CD14-positive monocyte (primary cell): ENCODE measurements at regions not wholly inside any gene's neighbourhood (a gene's known extent, or its start where the extent isn't known, plus 50 kb on each side); places are given as distances from the start of the nearest gene placed in this dataset.

Experiments
- DNase-seq, 3 donors: peaks; one replicate each; pipeline ENCODE4 v3.0.0-alpha.2; 2011 to 2022
- H2AFZ ChIP-seq: 2 replicates; pipeline ENCODE4 v1.6.0; 2012; ENCODE audit warnings: mild to moderate bottlenecking, low read depth, low read length, inconsistent platforms; ENCODE audit not compliant: insufficient read depth, poor library complexity, severe bottlenecking
- H3K27ac ChIP-seq, 2 donors: 1 replicate in 1 of 2; 2 replicates in 1 of 2; pipeline ENCODE4 v1.5.1; 2012 to 2013; ENCODE audit warnings: low read length in 2 of 2, control low read depth in 1 of 2, inconsistent platforms in 1 of 2, low read depth in 1 of 2, mild to moderate bottlenecking in 1 of 2
- H3K27me3 ChIP-seq, 2 donors: one replicate each; pipeline versions ENCODE4 v1.6.0 to v1.6.1; 2011 to 2013; ENCODE audit warnings: low read length in 2 of 2; ENCODE audit not compliant: control insufficient read depth in 2 of 2, insufficient read depth in 2 of 2
- H3K36me3 ChIP-seq, 2 donors: replicated peaks in 1 of 2; 1 replicate in 1 of 2; 2 replicates in 1 of 2; pipeline versions ENCODE4 v1.5.1 to v1.6.1; 2012 to 2013; ENCODE audit warnings: low read length in 2 of 2, control low read depth in 1 of 2, inconsistent platforms in 1 of 2, mild to moderate bottlenecking in 1 of 2; ENCODE audit not compliant: insufficient read depth in 2 of 2, control insufficient read depth in 1 of 2
- H3K4me1 ChIP-seq, 2 donors: 1 replicate in 1 of 2; 2 replicates in 1 of 2; pipeline versions ENCODE4 v1.5.1 to v1.6.1; 2012 to 2013; ENCODE audit warnings: low read length in 2 of 2, control low read depth in 1 of 2, inconsistent platforms in 1 of 2, mild to moderate bottlenecking in 1 of 2, moderate library complexity in 1 of 2; ENCODE audit not compliant: insufficient read depth in 2 of 2, control insufficient read depth in 1 of 2
- H3K4me2 ChIP-seq: replicated peaks from 2 replicates; pipeline ENCODE3; 2012; ENCODE audit warnings: low read length, moderate library complexity, mild to moderate bottlenecking; ENCODE audit not compliant: poor library complexity, severe bottlenecking; ENCODE audit errors: extremely low read depth
- H3K4me3 ChIP-seq, 3 experiments: fragments of 200-600 bp in 1 of 3; sonication (generic) in 1 of 3; replicated peaks in 1 of 3; 1 replicate in 2 of 3; 2 replicates in 1 of 3; pipeline ENCODE4 v1.5.1; 2011 to 2013; ENCODE audit warnings: low read length in 3 of 3, mild to moderate bottlenecking in 3 of 3, control low read depth in 2 of 3, low read depth in 2 of 3, inconsistent platforms in 1 of 3, moderate library complexity in 1 of 3
- H3K79me2 ChIP-seq: 2 replicates; pipeline ENCODE4 v1.6.0; 2012; ENCODE audit warnings: mild to moderate bottlenecking, control low read depth, inconsistent platforms, low read length, moderate library complexity; ENCODE audit not compliant: insufficient read depth
- H3K9ac ChIP-seq: 2 replicates; pipeline ENCODE4 v1.6.0; 2017; ENCODE audit warnings: low read length, mild to moderate bottlenecking; ENCODE audit not compliant: insufficient read depth, poor library complexity, severe bottlenecking
- H3K9me3 ChIP-seq, 2 donors: replicated peaks in 1 of 2; 1 replicate in 1 of 2; 2 replicates in 1 of 2; pipeline versions ENCODE4 v1.5.1 to v1.6.1; 2012 to 2013; ENCODE audit warnings: low read length in 2 of 2, control low read depth in 1 of 2; ENCODE audit not compliant: control insufficient read depth in 1 of 2, insufficient read depth in 1 of 2
- H4K20me1 ChIP-seq: 2 replicates; pipeline ENCODE4 v1.6.0; 2012; ENCODE audit warnings: mild to moderate bottlenecking, low read length, control low read depth, moderate library complexity; ENCODE audit not compliant: insufficient read depth
- H3K27ac Mint-ChIP-seq, 7 donors: one replicate each; pipeline ENCODE4 v1.8.0; 2020; ENCODE audit warnings: mild to moderate bottlenecking in 7 of 7, mixed read lengths in 7 of 7, moderate library complexity in 6 of 7, inconsistent platforms in 2 of 7
- H3K27me3 Mint-ChIP-seq, 3 donors: one replicate each; pipeline ENCODE4 v1.8.0; 2021 to 2022; ENCODE audit warnings: low read depth in 3 of 3, mild to moderate bottlenecking in 3 of 3, mixed read lengths in 3 of 3, moderate library complexity in 3 of 3, inconsistent platforms in 1 of 3
- H3K36me3 Mint-ChIP-seq, 2 donors: one replicate each; pipeline ENCODE4 v1.8.0; 2020; ENCODE audit warnings: mixed read lengths in 2 of 2, inconsistent platforms in 1 of 2, mild to moderate bottlenecking in 1 of 2
- H3K4me1 Mint-ChIP-seq: one replicate; pipeline ENCODE4 v1.8.0; 2020; ENCODE audit warnings: mild to moderate bottlenecking, mixed read lengths
- H3K4me3 Mint-ChIP-seq, 2 donors: one replicate each; pipeline ENCODE4 v1.8.0; 2020; ENCODE audit warnings: mild to moderate bottlenecking in 2 of 2, mixed read lengths in 2 of 2, moderate library complexity in 1 of 2
- H3K9me3 Mint-ChIP-seq, 7 donors: one replicate each; pipeline ENCODE4 v1.8.0; 2020 to 2022; ENCODE audit warnings: mixed read lengths in 7 of 7, mild to moderate bottlenecking in 6 of 7, moderate library complexity in 6 of 7, inconsistent platforms in 2 of 7
- CTCF ChIP-seq: fragments of 200-600 bp; IDR thresholded peaks from one replicate; pipeline ENCODE4 v1.8.0; 2022; ENCODE audit warnings: antibody characterized with exemption, mild to moderate bottlenecking
- WGBS: methylation state at CpG from one replicate; pipeline ENCODE4 v1.1.5; 2013; ENCODE audit warnings: missing lambda C conversion rate; ENCODE audit not compliant: insufficient coverage; 5-methylcytosine and 5-hydroxymethylcytosine counted together
- intact Hi-C, 2 donors: fragments of 100-400 bp; cut with micrococcal nuclease; formaldehyde crosslinking; loops; one replicate each; pipeline versions ENCODE4 v1.15.0 to v1.15.1; 2023

GRCh38 chr16:26345966-26346365 lies 654.2 kb downstream of the HS3ST4 start:
- no peak for TF ChIP-seq CTCF
- Histone ChIP-seq H3K27me3 (no peaks in the 10 kb centered on the region), H2AFZ (no peak overlapping the region), H3K4me2 (no peak overlapping the region), H3K79me2 (no peaks in the 10 kb centered on the region), H3K36me3 (no peaks in the 10 kb centered on the region), H3K4me1 (no peaks in the 10 kb centered on the region), H3K27ac (no peak overlapping the region), H3K9ac (no peak overlapping the region), H4K20me1 (no peaks in the 10 kb centered on the region), H3K9me3 (no peaks in the 10 kb centered on the region), H3K4me3 (no peak overlapping the region)
- no peak for DNase-seq
- Mint-ChIP-seq H3K36me3 (no peaks in the 10 kb centered on the region), H3K27ac (peak overlapping the region in 1 of 7 donors; percentile 49), H3K4me1 (no peaks in the 10 kb centered on the region), H3K27me3 (peaks cover 2 to 4% (median 2%) of the 10 kb centered on the region in 3 donors), H3K4me3 (no peak overlapping the region), H3K9me3 (peaks cover 0 to 14% (median 5%) of the 10 kb centered on the region in 7 donors)
- intact Hi-C loops = no loop called here
- 93% methylated on average over 4 of the region's 4 CpGs for WGBS

GRCh38 chr16:26348095-26348494 lies 656.3 kb downstream of the HS3ST4 start:
- Histone ChIP-seq H3K9ac (no peak overlapping the region), H3K4me1 (no peaks in the 10 kb centered on the region), H2AFZ (no peak overlapping the region), H3K4me3 (no peak overlapping the region), H3K36me3 (no peaks in the 10 kb centered on the region), H3K27me3 (no peaks in the 10 kb centered on the region), H3K27ac (no peak overlapping the region), H3K79me2 (no peaks in the 10 kb centered on the region), H3K4me2 (no peak overlapping the region), H3K9me3 (peaks cover 0 to under 1% of the 10 kb centered on the region in 2 donors), H4K20me1 (no peaks in the 10 kb centered on the region)
- intact Hi-C loops = no loop called here
- no peak overlapping the region for H3K27ac Mint-ChIP-seq
- 89% methylated on average over 5 of the region's 10 CpGs for WGBS
- peaks cover 2 to 4% (median 4%) of the 10 kb centered on the region in 3 donors for H3K27me3 Mint-ChIP-seq
- no peak overlapping the region for H3K4me3 Mint-ChIP-seq
- no peaks in the 10 kb centered on the region for H3K4me1 Mint-ChIP-seq
- peaks cover 0 to 13% (median 4%) of the 10 kb centered on the region in 7 donors for H3K9me3 Mint-ChIP-seq
- H3K36me3 Mint-ChIP-seq = no peaks in the 10 kb centered on the region
- DNase-seq = no peak
- no peak for TF ChIP-seq CTCF
